Neuronal stem cell (in vitro differentiated cells): ENCODE measurements at regions not wholly inside any gene's neighbourhood (a gene's known extent, or its start where the extent isn't known, plus 50 kb on each side); places are given as distances from the start of the nearest gene placed in this dataset.
"Not testable (repeated sequence)": the region's sequence is repeated elsewhere in the genome, so short reads cannot be mapped to it uniquely, and the experiment has no call there.

Source experiments
- DNase-seq: peaks from one replicate; pipeline ENCODE4 v3.0.0-alpha.2; 2013; ENCODE audit warnings: low spot score
- H2AFZ ChIP-seq: one replicate; pipeline ENCODE4 v1.6.1; 2013; ENCODE audit warnings: mild to moderate bottlenecking, low read length, inconsistent platforms
- H2AK5ac ChIP-seq: 2 replicates; pipeline ENCODE4 v1.6.1; 2013; ENCODE audit warnings: low read depth, mild to moderate bottlenecking, inconsistent platforms, low read length, moderate library complexity, mixed read lengths
- H2BK120ac ChIP-seq: 2 replicates; pipeline ENCODE4 v1.6.1; 2013; ENCODE audit warnings: low read depth, mild to moderate bottlenecking, inconsistent platforms, low read length, moderate library complexity, mixed read lengths
- H2BK12ac ChIP-seq: one replicate; pipeline ENCODE4 v1.6.1; 2013; ENCODE audit warnings: low read length, inconsistent platforms
- H2BK15ac ChIP-seq: 2 replicates; pipeline ENCODE4 v1.6.1; 2013; ENCODE audit warnings: mild to moderate bottlenecking, low read length, inconsistent platforms, mixed read lengths
- H2BK5ac ChIP-seq: one replicate; pipeline ENCODE4 v1.6.1; 2013; ENCODE audit warnings: inconsistent platforms, mild to moderate bottlenecking, low read length, moderate library complexity
- H3K14ac ChIP-seq: one replicate; pipeline ENCODE4 v1.6.1; 2013; ENCODE audit warnings: low read length, inconsistent platforms
- H3K18ac ChIP-seq: 2 replicates; pipeline ENCODE4 v1.6.1; 2013; ENCODE audit warnings: low read length, inconsistent platforms
- H3K23ac ChIP-seq: 2 replicates; pipeline ENCODE4 v1.6.1; 2013; ENCODE audit warnings: low read depth, mild to moderate bottlenecking, mixed read lengths, low read length, inconsistent platforms; ENCODE audit not compliant: poor library complexity
- H3K27ac ChIP-seq: replicated peaks from 3 replicates; pipeline ENCODE4 v1.5.1; 2013; ENCODE audit warnings: low read length, inconsistent platforms
- H3K27me3 ChIP-seq, 3 experiments: 2 replicates each; pipeline ENCODE4 v1.6.1; 2013; ENCODE audit warnings: low read length in 3 of 3, mild to moderate bottlenecking in 2 of 3, inconsistent platforms in 1 of 3, low read depth in 1 of 3, mixed read lengths in 1 of 3, moderate library complexity in 1 of 3; ENCODE audit not compliant: control insufficient read depth in 3 of 3, insufficient read depth in 3 of 3
- H3K36me3 ChIP-seq, 2 donors: replicated peaks in 1 of 2; 2 replicates each; pipeline ENCODE4 v1.6.1; 2013; ENCODE audit warnings: low read length in 2 of 2; ENCODE audit not compliant: control insufficient read depth in 2 of 2, insufficient read depth in 2 of 2
- H3K4ac ChIP-seq: 2 replicates; pipeline ENCODE4 v1.6.1; 2013; ENCODE audit warnings: inconsistent platforms, mild to moderate bottlenecking, low read length, moderate library complexity
- H3K4me1 ChIP-seq, 2 donors: 1 replicate in 1 of 2; 2 replicates in 1 of 2; pipeline ENCODE4 v1.6.1; 2013; ENCODE audit warnings: low read length in 2 of 2, low read depth in 1 of 2; ENCODE audit not compliant: control insufficient read depth in 2 of 2, insufficient read depth in 1 of 2
- H3K4me2 ChIP-seq: one replicate; pipeline ENCODE4 v1.6.1; 2013; ENCODE audit warnings: mild to moderate bottlenecking, low read length, inconsistent platforms; ENCODE audit not compliant: insufficient read depth, poor library complexity, severe bottlenecking
- H3K4me3 ChIP-seq, 2 donors: 2 replicates each; pipeline ENCODE4 v1.5.1; 2013; ENCODE audit warnings: low read length in 2 of 2, mild to moderate bottlenecking in 2 of 2, inconsistent platforms in 1 of 2, moderate library complexity in 1 of 2
- H3K79me1 ChIP-seq: one replicate; pipeline ENCODE4 v1.6.1; 2013; ENCODE audit warnings: low read depth, mild to moderate bottlenecking, inconsistent platforms, low read length, moderate library complexity
- H3K9ac ChIP-seq: one replicate; pipeline ENCODE4 v1.6.1; 2013; ENCODE audit warnings: mild to moderate bottlenecking, low read depth, low read length, inconsistent platforms; ENCODE audit not compliant: poor library complexity
- H3K9me3 ChIP-seq, 2 donors: replicated peaks in 1 of 2; 2 replicates each; pipeline versions ENCODE3 to v1.6.1; 2013; ENCODE audit warnings: low read length in 2 of 2, mild to moderate bottlenecking in 2 of 2, inconsistent platforms in 1 of 2, low read depth in 1 of 2, mixed read lengths in 1 of 2, moderate library complexity in 1 of 2; ENCODE audit not compliant: control insufficient read depth in 2 of 2, insufficient read depth in 1 of 2
- H4K8ac ChIP-seq: one replicate; pipeline ENCODE4 v1.6.1; 2013; ENCODE audit warnings: low read depth, mild to moderate bottlenecking, inconsistent platforms, low read length, moderate library complexity
- H4K91ac ChIP-seq: one replicate; pipeline ENCODE4 v1.6.1; 2013; ENCODE audit warnings: low read length, low read depth, mild to moderate bottlenecking, inconsistent platforms; ENCODE audit not compliant: poor library complexity
- WGBS, 2 donors: extraction: QIAGEN DNeasy Blood & Tissue Kit; methylation state at CpG; one replicate each; pipeline ENCODE4 v1.1.7; 2013; ENCODE audit warnings: missing lambda C conversion rate in 2 of 2, mixed read lengths in 1 of 2; ENCODE audit not compliant: insufficient read length in 2 of 2, insufficient replicate concordance in 1 of 2; ENCODE audit errors: extremely low coverage in 2 of 2; 5-methylcytosine and 5-hydroxymethylcytosine counted together

- not testable (repeated sequence) for H3K4ac ChIP-seq, H3K23ac ChIP-seq, H3K9me3 ChIP-seq, H4K8ac ChIP-seq, H2AFZ ChIP-seq, H3K4me3 ChIP-seq, H2BK15ac ChIP-seq, DNase-seq, H2BK12ac ChIP-seq, H3K14ac ChIP-seq, H3K4me2 ChIP-seq, H2BK5ac ChIP-seq, H2BK120ac ChIP-seq, H3K9ac ChIP-seq, H3K18ac ChIP-seq, H3K79me1 ChIP-seq, H3K27me3 ChIP-seq, H3K4me1 ChIP-seq, H4K91ac ChIP-seq, H2AK5ac ChIP-seq, H3K27ac ChIP-seq
- no CpG with 5 or more reads among the region's 3 CpGs for WGBS, 2 donors
- peaks cover 5 to 44% of the 10 kb centered on the region in 2 donors for H3K36me3 ChIP-seq
Measured at GRCh38 chr7:128575277-128575676, 96.8 kb upstream of the GARIN1A start.

- H2BK120ac ChIP-seq, H3K4me1 ChIP-seq, H2AK5ac ChIP-seq, H2AFZ ChIP-seq, DNase-seq, H3K4me3 ChIP-seq, H2BK15ac ChIP-seq, H3K14ac ChIP-seq, H3K4ac ChIP-seq, H2BK5ac ChIP-seq, H4K8ac ChIP-seq, H3K27me3 ChIP-seq, H4K91ac ChIP-seq, H3K4me2 ChIP-seq, H2BK12ac ChIP-seq, H3K9me3 ChIP-seq, H3K18ac ChIP-seq, H3K9ac ChIP-seq, H3K23ac ChIP-seq, H3K79me1 ChIP-seq, H3K27ac ChIP-seq: not testable (repeated sequence)
- peaks cover 5 to 52% of the 10 kb centered on the region in 2 donors for H3K36me3 ChIP-seq
- WGBS, 2 donors, result no CpG with 5 or more reads among the region's 27 CpGs
Measured at GRCh38 chr7:128576953-128577352, 95.1 kb upstream of the GARIN1A start.

DNA sequence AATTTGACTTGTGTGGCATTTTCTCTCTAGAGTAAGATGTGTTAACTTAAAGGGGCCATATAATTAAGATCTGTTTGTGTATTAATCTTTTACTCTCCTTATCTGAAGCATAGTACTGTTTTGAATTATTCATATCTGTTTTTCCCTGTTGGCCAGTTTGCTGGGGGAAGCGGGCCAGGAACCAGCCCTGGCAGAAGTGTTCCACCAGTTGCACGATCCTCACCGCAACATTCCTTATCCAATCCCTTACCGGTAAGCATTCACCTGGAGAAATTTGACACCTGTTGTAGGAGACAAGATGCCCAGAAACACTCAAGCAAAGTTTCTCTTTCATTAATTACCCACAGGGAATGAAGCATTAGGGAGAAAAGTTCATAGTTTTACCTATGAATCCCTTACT, 92.2 kb upstream of the GARIN1A start:
- not testable (repeated sequence) for H2AK5ac ChIP-seq, H3K4ac ChIP-seq, H2AFZ ChIP-seq, H4K8ac ChIP-seq, H3K79me1 ChIP-seq, H3K18ac ChIP-seq, H3K27me3 ChIP-seq, H3K4me2 ChIP-seq, H4K91ac ChIP-seq, H2BK15ac ChIP-seq, H2BK12ac ChIP-seq, H2BK5ac ChIP-seq, H2BK120ac ChIP-seq, H3K14ac ChIP-seq, H3K4me3 ChIP-seq, H3K27ac ChIP-seq, H3K23ac ChIP-seq, H3K4me1 ChIP-seq, H3K9me3 ChIP-seq, H3K9ac ChIP-seq, DNase-seq
- peaks cover 2 to 53% of the 10 kb centered on the region in 2 donors for H3K36me3 ChIP-seq
- no CpG with 5 or more reads among the region's 4 CpGs for WGBS, 2 donors

DNA sequence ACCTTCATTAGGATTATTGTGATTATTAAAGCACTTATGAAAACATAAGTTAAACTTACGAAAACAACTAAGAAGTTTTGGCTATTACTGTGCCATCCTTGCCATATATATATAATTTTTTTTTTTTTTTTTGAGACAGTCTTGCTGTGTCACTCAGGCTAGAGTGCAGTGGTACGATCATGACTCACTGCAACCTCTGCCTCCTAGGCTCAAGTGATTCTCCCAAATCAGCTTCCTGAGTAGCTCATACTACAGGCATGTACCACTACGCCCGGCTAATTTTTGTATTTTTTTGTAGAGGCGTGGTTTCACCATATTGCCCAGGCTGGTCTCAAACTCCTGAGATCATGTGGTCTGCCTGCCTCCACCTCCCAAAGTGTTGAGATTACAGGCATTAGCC, 91.0 kb upstream of the GARIN1A start:
- not testable (repeated sequence) for H3K14ac ChIP-seq, H3K27me3 ChIP-seq, H3K18ac ChIP-seq, H2BK12ac ChIP-seq, H3K27ac ChIP-seq, H2BK15ac ChIP-seq, H3K79me1 ChIP-seq, H2AK5ac ChIP-seq, H3K9ac ChIP-seq, H2BK5ac ChIP-seq, H3K4me3 ChIP-seq, H3K4me2 ChIP-seq, H3K23ac ChIP-seq, H4K91ac ChIP-seq, H3K9me3 ChIP-seq, H3K4ac ChIP-seq, H2AFZ ChIP-seq, H2BK120ac ChIP-seq, H4K8ac ChIP-seq, DNase-seq, H3K4me1 ChIP-seq
- peaks cover 0 to 55% of the 10 kb centered on the region in 2 donors for H3K36me3 ChIP-seq
- WGBS, 2 donors, result no CpG with 5 or more reads among the region's 5 CpGs
